ENCODE measurements at regions not wholly inside any gene's neighbourhood (a gene's known extent, or its start where the extent isn't known, plus 50 kb on each side); places are given as distances from the start of the nearest gene placed in this dataset.
A peak's percentile ranks its signal among the peaks of the same experiment; 100 is the strongest.
"Not testable (repeated sequence)": the region's sequence is repeated elsewhere in the genome, so short reads cannot be mapped to it uniquely, and the experiment has no call there.

DNA sequence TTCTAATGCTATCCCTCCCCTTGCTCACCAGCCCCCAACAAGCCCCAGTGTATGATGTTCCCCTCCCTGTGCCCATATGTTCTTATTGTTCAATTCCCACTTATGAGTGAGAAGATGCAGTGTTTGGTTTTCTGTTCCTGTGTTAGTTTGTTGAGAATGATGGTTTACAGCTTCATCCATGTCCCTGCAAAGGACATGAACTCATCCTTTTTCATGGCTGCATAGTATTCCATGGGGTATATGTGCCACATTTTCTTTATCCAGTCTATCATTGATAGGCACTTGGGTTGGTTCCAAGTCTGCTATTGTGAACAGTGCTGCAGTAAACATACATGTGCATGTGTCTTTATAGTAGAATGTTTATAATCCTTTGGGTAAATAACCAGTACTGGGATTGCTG is 480.2 kb upstream of the PTCHD4 start:
- not testable (repeated sequence) for DNase-seq

GRCh38 chr6:48584846-48585245 is 473.8 kb upstream of the PTCHD4 start:
- DNase-seq, result no peak

- no peak for DNase-seq
These were observed 459.7 kb upstream of the PTCHD4 start for GRCh38 chr6:48570656-48571055.

DNA sequence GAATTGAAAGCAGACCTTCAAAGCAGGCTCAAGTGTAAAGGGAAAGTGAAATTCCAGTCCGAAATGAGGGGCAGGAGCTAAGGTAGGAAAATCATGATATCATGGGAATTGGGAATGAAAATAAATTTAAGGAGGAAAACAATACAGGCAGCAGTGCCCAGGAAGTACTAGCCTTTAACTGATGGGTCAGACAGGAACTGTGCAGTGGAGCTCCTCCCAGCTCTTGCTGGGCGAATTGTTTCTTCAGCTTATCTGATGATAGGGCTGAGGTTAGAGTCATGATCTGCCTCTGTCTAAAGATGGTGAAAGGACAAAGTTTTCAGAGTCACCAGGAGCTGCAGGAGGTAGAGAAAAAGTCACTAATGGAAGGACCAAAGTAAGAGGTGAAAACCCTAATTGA is 457.9 kb upstream of the PTCHD4 start:
- DNase-seq, result no peak

GRCh38 chr6:48567016-48567415 is 456.0 kb upstream of the PTCHD4 start:
- DNase-seq, result no peak

GRCh38 chr6:48564036-48564820 is 453.2 kb upstream of the PTCHD4 start:
- DNase-seq, result no peak

DNA sequence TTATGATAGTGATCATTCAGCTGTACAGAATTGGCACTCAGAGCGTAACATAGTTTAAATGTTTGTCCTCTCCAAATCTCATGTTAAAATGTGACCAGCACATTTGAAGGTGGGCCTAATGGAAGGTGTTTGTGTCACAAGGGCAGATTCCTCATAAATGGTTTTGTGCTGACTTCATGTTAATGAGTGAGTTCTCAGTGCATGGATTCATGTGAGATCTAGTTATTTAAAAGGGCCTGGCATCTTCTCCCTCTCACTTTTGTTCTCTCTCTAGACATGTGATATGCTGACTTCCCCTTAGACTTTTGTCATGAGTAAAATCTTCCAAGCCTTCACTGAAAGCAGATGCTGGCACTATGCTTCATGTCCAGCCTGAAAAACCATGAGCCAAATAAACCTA is 452.4 kb upstream of the PTCHD4 start:
- DNase-seq, result no peak

DNA sequence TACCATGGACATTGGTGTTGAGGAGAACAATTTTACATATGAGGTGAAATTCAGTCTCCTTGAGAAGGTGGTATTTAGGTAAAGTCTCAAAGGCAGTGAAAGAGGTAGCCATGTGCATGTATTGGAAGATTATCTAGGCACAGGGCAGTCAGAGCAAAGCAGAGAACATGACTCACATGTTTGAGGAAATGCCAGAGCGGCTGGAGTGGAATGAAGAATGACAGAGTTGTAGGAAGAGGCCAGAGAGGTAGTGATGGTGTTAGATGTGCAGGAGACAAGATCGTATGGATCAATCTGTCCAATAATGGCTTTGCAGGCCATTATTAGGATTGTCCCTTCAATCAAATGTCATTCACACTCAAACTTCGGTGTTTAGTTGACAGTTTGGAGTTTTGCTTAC is 449.4 kb upstream of the PTCHD4 start:
- DNase-seq, result no peak

- DNase-seq, result no peak
These were observed 442.6 kb upstream of the PTCHD4 start for GRCh38 chr6:48553467-48554189.

DNA sequence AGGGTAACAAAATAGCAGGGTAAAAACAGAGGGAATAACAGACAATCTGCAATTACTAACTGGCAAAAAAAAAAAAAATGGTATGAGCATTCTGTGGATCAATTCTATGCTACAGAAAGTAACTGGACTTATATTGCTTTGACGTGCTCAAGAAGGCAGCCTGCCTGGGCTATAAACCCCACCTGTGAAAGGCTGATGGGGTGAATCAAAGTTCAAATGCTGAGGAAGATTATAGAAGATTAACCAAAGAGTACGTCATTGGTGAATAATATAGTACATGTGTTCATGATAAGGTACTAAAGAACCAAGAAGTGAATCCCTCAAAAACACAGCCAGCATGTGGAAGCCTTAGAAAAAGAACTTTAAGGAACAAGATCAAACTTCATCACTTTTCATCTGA is 441.9 kb upstream of the PTCHD4 start:
- DNase-seq, result no peak

- DNase-seq, result no peak
These were observed 439.6 kb upstream of the PTCHD4 start for GRCh38 chr6:48550603-48551002.

DNA sequence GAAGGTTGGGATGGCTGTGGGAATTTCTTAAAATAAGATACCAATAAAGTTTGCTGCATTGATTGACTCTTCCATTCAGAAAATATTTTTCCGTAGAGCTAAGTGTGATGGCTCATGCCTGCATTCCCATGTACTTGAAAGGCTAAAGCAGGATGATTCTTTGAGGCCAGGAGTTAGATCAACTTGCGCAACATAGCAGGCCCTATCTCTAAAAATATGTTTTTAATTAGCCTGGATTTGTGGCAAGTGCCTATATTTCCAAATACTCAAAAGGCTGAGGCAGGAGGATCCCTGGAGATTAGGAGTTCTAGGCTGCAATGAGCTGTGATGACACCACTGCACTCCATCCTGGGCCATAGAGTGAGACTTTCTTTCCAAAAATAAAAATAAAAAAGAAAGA is 431.2 kb upstream of the PTCHD4 start:
- no peak for DNase-seq

- DNase-seq, result no peak
These were observed 430.7 kb upstream of the PTCHD4 start for GRCh38 chr6:48541649-48542048.

DNA sequence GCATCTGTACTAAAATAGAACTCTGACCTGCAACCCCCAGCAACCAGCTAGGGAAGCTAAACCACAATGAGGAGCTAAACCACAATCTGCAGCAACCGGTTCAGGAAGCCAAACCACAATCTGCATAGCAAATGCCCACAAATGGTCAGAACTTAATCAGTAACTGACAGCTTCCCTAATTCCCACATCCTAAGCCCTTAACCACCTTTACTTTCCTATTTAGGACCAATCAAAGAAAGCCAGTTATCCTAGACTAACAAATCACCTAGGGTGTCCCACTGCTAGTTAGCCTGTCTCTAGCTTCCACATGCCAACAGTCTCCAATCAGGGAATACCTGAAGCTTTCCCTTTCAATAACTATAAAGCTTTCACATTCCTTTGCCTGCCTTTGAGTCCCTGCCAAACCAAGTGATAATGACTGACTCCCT is 424.6 kb upstream of the PTCHD4 start:
- DNase-seq, result peak; percentile 74

GRCh38 chr6:48530978-48531377 is 420.0 kb upstream of the PTCHD4 start:
- not testable (repeated sequence) for DNase-seq

- DNase-seq, result no peak
These were observed 414.9 kb upstream of the PTCHD4 start for GRCh38 chr6:48525849-48526248.

DNA sequence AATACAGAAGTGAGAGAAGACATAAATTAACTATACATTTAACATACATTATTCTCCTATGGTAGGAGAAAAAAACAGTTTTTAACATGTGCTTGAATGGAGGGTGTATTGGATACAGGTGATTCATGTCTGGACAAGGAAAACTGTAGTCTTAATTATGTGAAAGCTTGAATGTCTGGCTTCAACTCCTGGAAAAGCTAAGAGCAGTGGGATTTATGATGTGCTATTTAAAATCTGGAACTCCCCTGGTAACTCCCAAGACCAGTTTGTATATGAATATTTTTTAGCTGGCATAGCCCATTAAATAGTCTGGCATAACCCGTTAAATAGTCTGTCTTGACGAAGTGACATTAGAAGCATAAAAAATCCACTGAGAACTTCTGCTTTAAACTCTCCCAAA is 410.0 kb upstream of the PTCHD4 start:
- no peak for DNase-seq

GRCh38 chr6:48512390-48512789 is 401.4 kb upstream of the PTCHD4 start:
- DNase-seq, result no peak

- no peak for DNase-seq
These were observed 400.4 kb upstream of the PTCHD4 start for GRCh38 chr6:48511378-48511777.

GRCh38 chr6:48505621-48506020 is 394.6 kb upstream of the PTCHD4 start:
- no peak for DNase-seq

GRCh38 chr6:48493432-48493831 is 382.4 kb upstream of the PTCHD4 start:
- DNase-seq, result not testable (repeated sequence)

GRCh38 chr6:48490658-48491057 is 379.7 kb upstream of the PTCHD4 start:
- DNase-seq, result no peak

DNA sequence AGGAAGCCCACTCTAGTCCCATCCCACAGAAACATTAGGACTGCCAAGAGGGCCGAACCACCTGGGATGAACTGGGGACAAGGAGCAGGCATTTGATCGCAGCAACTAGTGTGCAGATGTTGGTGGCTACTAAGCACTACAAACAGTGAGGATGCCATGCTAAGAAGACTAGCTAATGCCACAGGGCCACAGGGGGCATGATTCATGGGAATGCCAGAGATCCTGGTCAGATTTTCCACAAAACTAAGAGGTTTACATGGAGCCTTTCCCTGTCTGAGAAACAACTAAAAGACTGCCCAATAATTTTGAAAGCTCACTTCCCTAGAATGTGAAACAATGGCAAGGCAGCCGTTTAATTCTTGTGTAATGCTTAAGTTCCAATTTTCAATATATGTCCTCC is 375.9 kb upstream of the PTCHD4 start:
- DNase-seq, result no peak

DNA sequence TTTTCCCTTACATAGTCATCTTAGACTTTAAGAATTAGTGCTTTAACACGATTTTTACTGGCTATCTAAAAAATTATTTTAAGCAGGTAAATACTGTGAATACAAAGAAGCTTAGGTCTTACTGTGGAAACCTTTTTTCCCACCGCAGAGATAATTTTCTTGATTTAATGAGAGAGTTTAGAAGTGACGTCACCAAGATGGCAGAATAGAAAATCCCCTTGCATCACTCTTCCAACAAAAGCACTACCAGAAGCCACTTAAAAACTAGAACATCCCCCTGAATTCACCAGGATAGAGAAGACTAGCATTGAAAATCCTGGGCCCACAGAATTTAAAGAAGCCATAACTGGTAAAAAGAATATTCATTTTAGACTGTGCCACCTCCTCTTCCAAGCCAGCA is 375.4 kb upstream of the PTCHD4 start:
- DNase-seq, result no peak

GRCh38 chr6:48476257-48476656 is 365.3 kb upstream of the PTCHD4 start:
- DNase-seq, result no peak

Measured in hematopoietic multipotent progenitor cell treated with erythropoietin and hydrocortisone succinate and interleukin-3 and kit ligand, for 4 days (in vitro differentiated cells).